EL (cell line): ENCODE measurements at regions not wholly inside any gene's neighbourhood (a gene's known extent, or its start where the extent isn't known, plus 50 kb on each side); places are given as distances from the start of the nearest gene placed in this dataset.
"Not testable (repeated sequence)": the region's sequence is repeated elsewhere in the genome, so short reads cannot be mapped to it uniquely, and the experiment has no call there.

Experiments
- DNase-seq: peaks from one replicate; pipeline ENCODE4 v3.0.0-alpha.2; 2016

- DNase-seq: no peak
Observed at GRCh38 chr6:68052234-68052633, 582.8 kb upstream of the ADGRB3 start.

DNA sequence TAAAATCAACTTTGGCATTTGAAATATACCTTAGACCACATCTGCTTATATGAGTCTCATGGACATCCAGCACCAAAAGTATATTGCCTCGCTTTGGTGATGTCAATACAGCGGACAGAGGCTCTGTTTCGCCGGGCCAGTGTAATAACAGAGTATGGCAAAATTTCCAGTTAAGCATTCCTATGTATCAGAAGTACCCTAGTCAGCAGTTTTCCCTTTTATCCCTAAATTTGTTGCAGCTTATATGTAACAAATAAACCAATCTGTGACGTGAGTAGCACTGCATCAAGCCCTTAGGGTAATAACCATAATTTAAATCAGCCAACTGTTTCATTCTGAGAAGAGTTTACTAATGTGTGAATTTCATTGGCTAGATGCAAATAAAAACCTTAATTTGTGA lies 585.5 kb upstream of the ADGRB3 start:
- DNase-seq: no peak

DNA sequence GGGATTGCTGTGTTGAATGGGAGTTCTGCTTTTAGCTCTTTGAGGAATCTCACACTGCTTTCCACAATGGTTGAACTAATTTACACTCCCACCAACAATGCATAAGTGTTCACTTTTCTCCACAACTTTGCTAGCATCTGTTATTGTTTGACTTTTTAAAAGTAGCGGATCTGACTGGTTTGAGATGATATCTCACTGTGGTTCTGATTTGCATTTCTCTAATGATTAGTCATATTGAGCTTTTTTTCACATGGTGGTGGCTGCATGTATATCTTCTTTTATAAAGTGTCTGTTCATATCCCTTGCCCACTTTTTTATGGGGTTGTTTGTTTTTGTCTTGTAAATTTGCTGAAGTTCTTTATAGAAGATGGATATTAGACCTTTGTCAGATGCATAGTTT lies 588.3 kb upstream of the ADGRB3 start:
- no peak for DNase-seq

- no peak for DNase-seq
Observed at GRCh38 chr6:68046302-68046701, 588.8 kb upstream of the ADGRB3 start.

DNA sequence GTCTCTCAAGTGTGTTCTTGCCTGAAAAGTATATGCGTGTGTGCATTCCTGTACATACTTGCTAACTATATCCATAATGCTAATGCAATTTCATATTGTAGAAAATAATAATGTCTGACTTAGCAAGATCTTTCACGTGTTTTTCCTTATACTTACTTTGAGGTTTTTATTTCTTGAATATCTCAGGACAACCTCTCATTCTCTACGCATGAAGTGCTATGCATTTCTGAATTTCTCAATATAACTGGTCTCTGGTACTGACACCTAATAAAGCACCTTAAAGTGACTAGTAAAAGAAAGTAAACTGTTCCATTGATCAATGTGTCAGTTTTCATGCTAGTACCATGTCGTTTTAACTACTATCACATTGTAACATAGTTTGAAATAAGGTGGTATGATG lies 589.9 kb upstream of the ADGRB3 start:
- DNase-seq: no peak

- no peak for DNase-seq
Observed at GRCh38 chr6:68044264-68044663, 590.8 kb upstream of the ADGRB3 start.

- no peak for DNase-seq
Observed at GRCh38 chr6:68043122-68043398, 592.0 kb upstream of the ADGRB3 start.

DNA sequence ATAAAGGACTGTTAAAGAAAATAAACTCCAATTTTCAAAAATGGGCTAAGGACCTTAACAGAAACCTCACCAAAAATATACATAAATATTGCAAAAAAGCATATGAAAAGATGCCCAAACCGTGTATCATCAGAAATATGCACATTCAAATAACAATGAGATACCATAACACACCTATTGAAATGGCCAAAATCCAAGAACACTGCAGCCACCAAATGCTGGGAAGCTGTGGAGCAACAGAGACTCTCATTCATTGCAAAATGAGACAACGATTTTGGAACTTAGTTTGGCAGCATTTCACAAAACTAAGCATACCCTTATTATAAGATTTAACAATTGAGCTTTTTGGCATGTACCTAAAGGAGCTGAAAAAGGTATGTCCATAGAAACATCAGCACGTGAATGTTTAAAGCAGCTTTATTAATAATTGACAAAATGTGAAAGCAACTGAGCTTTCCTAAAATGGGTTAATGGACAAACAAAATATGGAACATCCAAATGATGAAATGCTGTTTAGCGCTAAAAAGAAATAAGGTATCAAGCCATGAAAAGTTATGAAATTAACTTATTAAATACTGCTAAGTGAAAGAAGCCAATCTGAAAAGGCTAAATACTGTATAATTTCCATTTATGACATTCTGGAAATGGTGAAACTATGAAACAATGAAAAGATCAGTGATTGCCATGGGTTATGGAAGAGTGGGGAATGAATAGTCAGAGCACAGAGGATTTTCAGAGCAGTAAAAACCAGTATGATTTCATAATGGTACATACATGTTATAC lies 592.6 kb upstream of the ADGRB3 start:
- DNase-seq: no peak

DNA sequence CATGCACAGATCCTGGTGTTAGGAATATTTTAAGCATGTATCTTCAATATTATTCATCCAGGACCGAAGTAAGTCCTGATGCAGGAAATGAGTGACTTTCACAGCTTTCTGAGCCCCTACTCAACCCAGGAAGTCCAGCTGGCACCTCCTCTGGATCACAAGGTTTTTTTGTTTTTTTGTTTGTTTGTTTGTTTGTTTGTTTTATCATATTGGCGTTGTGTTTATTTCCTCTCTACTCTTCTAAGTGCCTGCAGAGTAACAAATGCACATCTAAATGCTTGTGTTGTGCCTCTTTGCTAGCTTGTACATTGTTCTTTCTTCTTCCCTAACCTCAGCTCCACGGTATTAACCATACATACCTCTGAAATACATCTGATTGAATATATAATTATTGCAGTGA lies 594.3 kb upstream of the ADGRB3 start:
- DNase-seq: no peak

DNA sequence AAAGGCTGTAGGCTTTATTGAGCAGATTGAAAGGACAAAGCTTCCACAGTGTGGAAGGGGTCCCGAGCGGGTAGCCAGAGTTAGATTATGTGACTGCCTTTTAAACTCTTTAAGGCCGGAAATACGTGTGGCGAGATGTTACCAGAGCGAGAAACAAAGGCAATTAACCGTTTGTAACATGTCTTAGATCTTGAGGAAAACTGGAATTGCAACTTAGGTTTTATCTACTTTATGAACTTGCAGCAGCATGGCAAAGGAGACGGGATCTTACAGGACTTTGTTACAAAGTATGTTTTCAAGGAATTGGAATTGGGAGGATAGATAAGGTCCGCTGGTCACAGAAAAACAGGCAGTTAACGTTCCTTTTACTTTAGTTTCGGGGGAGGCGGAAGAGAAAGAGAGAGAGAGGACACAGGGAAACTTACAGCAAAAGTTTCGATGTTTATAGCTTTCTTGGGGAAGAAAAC lies 594.7 kb upstream of the ADGRB3 start:
- no peak for DNase-seq

DNA sequence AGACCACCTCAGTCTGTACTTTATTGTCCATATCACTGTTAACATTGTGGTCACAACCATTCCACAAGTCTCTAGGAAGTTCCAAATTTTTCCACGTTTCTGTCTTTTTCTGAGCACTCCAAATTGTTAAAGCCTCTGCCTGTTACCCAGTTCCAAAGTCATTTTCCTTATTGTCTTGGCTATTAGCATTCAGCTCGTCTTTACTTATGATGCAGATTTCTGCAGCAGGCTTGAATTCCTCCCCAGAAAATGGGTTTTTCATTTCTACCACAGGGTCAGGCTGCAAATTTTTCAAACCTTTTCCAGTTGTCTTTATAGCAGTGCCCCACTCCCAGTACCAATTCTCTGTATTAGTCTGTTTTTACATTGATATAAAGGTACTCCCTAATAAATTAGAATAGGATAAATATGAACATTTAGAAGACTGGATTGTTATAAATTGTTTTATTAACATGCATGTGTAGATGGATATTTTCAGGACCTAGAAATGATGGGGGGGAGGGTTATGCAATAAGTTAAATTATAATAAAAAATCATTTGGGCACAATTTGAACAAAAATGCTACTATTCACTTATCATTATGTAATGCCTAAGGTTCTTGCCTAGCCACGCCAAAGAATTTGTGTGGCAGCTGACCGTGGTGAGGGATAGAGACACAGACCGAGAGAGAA lies 595.3 kb upstream of the ADGRB3 start:
- no peak for DNase-seq

DNA sequence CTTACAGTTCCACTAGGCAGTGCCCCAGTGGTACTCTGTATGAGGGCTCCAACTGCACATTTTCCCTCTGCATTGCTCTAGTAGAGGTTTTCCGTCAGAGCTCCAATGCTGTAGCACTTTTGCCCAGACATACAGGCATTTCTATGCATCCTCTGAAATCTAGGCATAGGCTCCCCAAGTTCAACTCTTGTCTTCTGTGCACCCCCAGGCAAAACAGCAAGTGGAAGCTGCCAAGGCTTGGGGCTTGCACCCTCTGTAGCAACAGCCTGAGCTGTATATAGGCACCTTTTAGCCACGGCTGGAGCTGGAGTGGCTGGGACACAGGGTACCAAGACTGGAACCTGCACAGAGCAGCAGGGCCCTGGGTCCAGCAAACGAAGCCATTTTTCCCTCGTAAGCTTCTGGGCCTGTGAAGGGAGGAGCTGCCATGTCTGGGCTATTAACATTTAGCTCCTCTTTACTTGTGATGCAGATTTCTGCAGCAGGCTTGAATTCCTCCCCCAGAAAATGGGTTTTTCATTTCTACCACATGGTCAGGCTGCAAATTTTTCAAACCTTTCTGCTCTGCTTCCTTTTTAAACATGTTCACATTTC lies 596.2 kb upstream of the ADGRB3 start:
- DNase-seq: no peak

GRCh38 chr6:68032217-68032616 lies 602.9 kb upstream of the ADGRB3 start:
- DNase-seq: no peak

DNA sequence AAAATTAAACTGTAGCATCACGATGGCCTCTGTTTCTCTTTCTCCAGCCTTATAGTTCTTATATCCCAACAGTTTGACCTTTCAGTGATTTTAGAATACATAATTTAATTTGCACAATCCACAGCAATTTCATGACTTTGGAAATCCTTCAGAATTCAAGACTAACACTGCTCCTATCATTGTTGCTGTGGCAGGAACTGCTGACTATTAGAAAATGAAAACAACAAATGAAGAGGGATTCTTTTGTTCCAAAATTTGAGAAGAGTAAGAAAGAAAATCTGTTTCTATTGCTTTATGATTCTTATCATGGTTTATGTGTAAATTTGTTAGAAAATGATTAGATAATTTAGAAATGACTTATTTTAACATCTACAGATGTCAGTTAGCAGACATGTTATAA lies 604.0 kb upstream of the ADGRB3 start:
- DNase-seq: no peak

DNA sequence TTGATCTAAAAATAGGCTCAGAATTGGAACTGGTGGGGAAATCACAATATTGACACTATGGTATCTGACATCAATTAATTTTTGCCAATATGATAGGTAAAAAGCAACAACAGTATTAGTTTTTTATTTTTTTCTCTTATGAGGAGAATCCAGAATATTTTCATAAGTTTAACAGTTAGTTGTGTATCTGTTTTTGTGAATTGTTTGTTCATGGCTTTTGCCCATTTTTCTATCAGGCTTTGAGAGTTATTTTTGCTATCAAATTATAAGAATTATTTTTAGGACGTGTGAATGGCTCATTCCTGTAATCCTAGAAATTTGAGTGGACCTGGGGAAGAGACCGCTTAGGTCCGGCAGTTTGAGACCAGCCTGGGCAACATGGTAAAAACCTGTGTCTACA lies 608.6 kb upstream of the ADGRB3 start:
- DNase-seq: no peak

- DNase-seq: no peak
Observed at GRCh38 chr6:68025764-68026163, 609.3 kb upstream of the ADGRB3 start.

DNA sequence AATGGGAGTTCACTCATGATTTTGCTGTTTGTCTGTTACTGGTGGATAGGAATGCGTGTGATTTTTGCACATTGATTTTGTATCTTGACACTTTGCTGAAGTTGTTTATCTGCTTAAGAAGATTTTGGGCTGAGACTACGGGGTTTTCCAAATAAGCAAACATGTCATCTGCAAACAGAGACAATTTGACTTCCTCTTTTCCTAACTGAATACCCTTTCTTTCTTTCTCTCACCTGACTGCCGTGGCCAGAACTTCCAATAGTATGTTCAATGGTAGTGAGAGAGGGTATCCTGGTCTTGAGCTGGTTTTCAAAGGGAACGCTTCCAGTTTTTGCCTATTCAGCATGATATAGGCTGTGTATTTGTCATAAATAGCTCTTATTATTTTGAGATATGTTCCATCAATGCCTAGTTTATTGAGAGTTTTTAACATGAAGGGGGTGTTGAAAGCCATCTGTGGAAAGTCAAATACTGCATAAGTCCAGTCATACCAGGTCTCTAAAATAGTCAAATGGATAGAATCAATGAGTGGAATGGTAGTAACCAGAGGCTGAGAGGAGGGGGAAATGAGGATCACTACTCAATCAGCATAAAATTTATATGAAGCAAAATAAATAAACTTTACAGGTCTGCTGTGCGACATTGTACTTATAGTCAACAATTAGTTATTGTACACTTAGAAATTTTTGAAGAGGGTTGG lies 610.4 kb upstream of the ADGRB3 start:
- no peak for DNase-seq

DNA sequence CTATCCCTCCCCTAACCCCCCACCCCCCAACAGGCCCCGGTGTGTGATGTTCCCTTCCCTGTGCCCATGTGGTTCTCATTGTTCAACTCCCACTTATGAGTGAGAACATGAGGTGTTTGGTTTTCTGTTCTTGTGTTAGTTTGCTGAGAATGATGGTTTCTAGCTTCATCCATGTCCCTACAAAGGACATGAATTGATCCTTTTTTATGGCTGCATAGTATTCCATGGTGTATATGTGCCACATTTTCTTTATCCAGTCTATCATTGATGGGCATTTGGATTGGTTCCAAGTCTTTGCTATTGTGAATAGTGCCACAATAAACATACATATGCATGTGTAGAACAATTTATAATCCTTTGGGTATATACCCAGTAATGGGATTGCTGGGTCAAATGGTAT lies 612.1 kb upstream of the ADGRB3 start:
- not testable (repeated sequence) for DNase-seq

DNA sequence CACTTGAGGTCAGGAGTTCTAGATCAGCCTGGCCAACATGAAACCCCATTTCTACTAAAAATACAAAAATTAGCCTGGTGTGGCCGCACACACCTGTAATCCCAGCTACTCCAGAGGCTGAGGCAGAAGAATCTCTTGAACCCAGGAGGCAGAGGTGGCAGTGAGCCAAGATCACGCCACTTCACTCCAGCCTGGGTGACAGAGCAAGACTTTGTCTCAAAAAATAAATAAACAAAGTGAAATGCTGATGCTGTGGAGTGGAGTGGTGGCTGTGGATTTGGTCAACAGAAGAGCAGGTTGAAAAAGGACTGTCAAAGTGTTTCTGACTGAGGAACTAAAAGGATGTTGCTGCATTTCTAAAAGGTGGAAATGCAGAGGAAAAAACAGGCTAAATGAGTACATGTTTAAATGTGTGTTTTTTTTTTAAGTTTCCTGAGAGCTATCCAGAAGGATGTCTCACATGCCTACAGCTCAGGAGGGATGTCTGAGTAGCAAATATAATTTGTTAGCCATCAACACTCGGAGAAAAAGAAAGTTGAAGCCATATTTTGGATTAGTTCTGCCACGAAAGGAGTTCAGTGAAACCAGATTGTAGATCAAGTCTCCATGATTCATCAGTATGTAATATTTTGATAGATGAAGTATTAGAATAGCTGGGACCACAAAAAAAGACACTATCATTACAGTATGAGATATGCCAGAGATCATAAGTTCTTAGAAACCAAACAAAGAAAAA lies 621.1 kb upstream of the ADGRB3 start:
- DNase-seq: no peak

- no peak for DNase-seq
Observed at GRCh38 chr6:68012822-68013221, 622.3 kb upstream of the ADGRB3 start.

DNA sequence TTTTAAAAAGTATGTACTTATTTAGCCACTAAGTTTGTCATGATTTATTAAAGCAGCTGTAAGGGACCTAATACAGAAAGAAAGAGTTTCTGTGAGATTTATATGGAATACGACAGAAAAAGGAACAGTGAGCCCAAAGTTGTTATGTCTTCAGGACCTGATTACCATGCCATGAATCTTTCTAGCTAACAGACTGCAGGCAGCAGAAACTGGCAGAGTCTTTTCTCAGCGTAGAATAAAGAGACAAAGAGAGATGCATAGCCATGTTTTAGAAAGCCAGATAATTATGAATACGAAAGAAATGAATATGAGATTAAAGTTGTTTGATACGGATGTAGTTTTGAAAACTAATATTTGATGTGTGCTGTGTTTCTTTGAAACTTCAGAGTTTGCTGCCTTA lies 624.1 kb upstream of the ADGRB3 start:
- no peak for DNase-seq

GRCh38 chr6:68008445-68008844 lies 626.6 kb upstream of the ADGRB3 start:
- no peak for DNase-seq

DNA sequence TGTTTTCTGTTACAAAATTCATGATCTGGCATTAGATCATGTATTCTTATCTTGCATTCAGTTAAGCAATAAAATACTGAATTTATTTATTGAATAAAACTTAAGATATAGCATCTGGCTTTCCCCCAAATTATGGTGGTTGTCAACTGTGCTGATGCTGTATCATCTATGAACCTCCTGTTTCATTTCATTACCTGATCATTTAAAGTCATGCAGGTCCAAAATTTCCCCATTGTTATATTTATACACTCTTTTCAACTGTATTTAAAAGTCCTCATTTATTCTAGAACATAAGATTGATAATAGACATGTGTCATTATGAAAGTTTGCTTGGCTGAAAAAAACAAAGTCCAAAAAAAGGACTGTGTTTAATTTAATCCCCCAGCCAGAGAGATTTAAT lies 627.4 kb upstream of the ADGRB3 start:
- DNase-seq: no peak
